Hepatocyte (in vitro differentiated cells): ENCODE measurements at regions not wholly inside any gene's neighbourhood (a gene's known extent, or its start where the extent isn't known, plus 50 kb on each side); places are given as distances from the start of the nearest gene placed in this dataset.

Source experiments
- DNase-seq: peaks from one replicate; pipeline ENCODE4 v3.0.0-alpha.2; 2016; ENCODE audit warnings: low spot score
- H2AFZ ChIP-seq: fragments of 200-600 bp; sonication (generic); 2 replicates; pipeline ENCODE4 v1.6.0; 2016; ENCODE audit warnings: antibody characterized with exemption, mild to moderate bottlenecking
- H3K27ac ChIP-seq: fragments of 200-600 bp; sonication (generic); 2 replicates; pipeline ENCODE4 v1.5.1; 2016; ENCODE audit warnings: mild to moderate bottlenecking
- H3K27me3 ChIP-seq: fragments of 200-600 bp; sonication (generic); 2 replicates; pipeline ENCODE4 v1.6.1; 2016
- H3K36me3 ChIP-seq: fragments of 200-600 bp; sonication (generic); replicated peaks from 2 replicates; pipeline ENCODE4 v1.5.1; 2016; ENCODE audit warnings: low read depth; ENCODE audit not compliant: insufficient read depth
- H3K4me1 ChIP-seq: fragments of 200-600 bp; sonication (generic); 2 replicates; pipeline ENCODE4 v1.5.1; 2016; ENCODE audit warnings: mild to moderate bottlenecking, moderate library complexity; ENCODE audit not compliant: insufficient read depth
- H3K4me2 ChIP-seq: fragments of 200-600 bp; sonication (generic); 2 replicates; pipeline ENCODE4 v1.6.0; 2016
- H3K4me3 ChIP-seq: fragments of 200-600 bp; sonication (generic); 2 replicates; pipeline ENCODE4 v1.5.1; 2016; ENCODE audit warnings: mild to moderate bottlenecking
- H3K79me2 ChIP-seq: fragments of 200-600 bp; sonication (generic); 2 replicates; pipeline ENCODE4 v1.6.0; 2017; ENCODE audit warnings: mild to moderate bottlenecking
- H3K9me2 ChIP-seq: fragments of 200-600 bp; sonication (generic); replicated peaks from 2 replicates; pipeline ENCODE4 v1.6.0; 2017; ENCODE audit warnings: mild to moderate bottlenecking; ENCODE audit not compliant: insufficient read depth
- H3K9me3 ChIP-seq: fragments of 200-600 bp; sonication (generic); 2 replicates; pipeline ENCODE4 v1.5.1; 2016; ENCODE audit warnings: low read depth, mild to moderate bottlenecking
- H4K20me1 ChIP-seq: fragments of 200-600 bp; sonication (generic); 2 replicates; pipeline ENCODE4 v1.6.0; 2016; ENCODE audit warnings: mild to moderate bottlenecking; ENCODE audit not compliant: insufficient read depth, poor library complexity, severe bottlenecking
- CTCF ChIP-seq: fragments of 200-600 bp; sonication (generic); IDR thresholded peaks from 2 replicates; pipeline ENCODE4 v1.5.1; 2016; ENCODE audit warnings: antibody characterized with exemption, mild to moderate bottlenecking; ENCODE audit not compliant: poor library complexity
- EZH2 ChIP-seq: fragments of 200-600 bp; sonication (generic); IDR thresholded peaks from 2 replicates; pipeline ENCODE4 v1.6.1; 2016; ENCODE audit warnings: antibody characterized with exemption, mild to moderate bottlenecking, borderline replicate concordance
- EZH2phosphoT487 ChIP-seq: fragments of 200-600 bp; sonication (generic); IDR thresholded peaks from one replicate; pipeline ENCODE4 v1.6.1; 2018; ENCODE audit warnings: antibody characterized with exemption, mild to moderate bottlenecking, low read depth, moderate library complexity; ENCODE audit not compliant: unreplicated experiment, severe bottlenecking
- WGBS: methylation state at CpG from one replicate; pipeline ENCODE4 v1.1.6; 2016; ENCODE audit warnings: low lambda C conversion rate; ENCODE audit errors: missing lambda C conversion rate; 5-methylcytosine and 5-hydroxymethylcytosine counted together

- Histone ChIP-seq H3K9me3 (no peaks in the 10 kb centered on the region), H3K4me2 (no peak overlapping the region), H3K36me3 (no peaks in the 10 kb centered on the region), H3K9me2 (no peaks in the 10 kb centered on the region), H2AFZ (no peak overlapping the region), H3K27me3 (no peaks in the 10 kb centered on the region), H3K27ac (no peak overlapping the region), H3K4me1 (no peaks in the 10 kb centered on the region), H3K4me3 (no peak overlapping the region), H3K79me2 (no peaks in the 10 kb centered on the region), H4K20me1 (no peaks in the 10 kb centered on the region)
- no peak for DNase-seq
- TF ChIP-seq CTCF (no peak), EZH2phosphoT487 (no peak), EZH2 (no peak)
These were observed 482.7 kb upstream of the SYT4 start for GRCh38 chr18:43760010-43760409.

DNA sequence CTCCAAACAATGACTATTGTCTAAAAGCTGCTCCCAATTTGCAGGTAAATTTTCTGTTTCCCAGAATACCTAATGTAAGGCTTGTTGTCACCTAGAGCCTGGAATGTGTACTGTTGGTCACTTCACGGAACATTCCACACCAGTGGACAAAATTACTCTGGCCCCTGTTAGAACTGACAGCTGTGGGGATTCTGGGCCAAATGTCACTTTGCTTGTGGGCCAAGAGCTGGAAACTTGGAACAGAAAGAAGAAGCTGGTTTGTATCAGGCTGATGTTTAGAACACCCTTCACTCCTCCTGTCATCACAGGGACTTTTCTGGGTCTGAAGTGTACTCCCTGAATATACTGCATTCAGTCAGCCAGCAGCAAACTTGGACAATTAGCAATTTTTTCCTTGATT lies 495.6 kb upstream of the SYT4 start:
- 85% methylated on average over 1 of the region's 1 CpG for WGBS
- no peaks in the 10 kb centered on the region for H3K36me3 ChIP-seq
- no peak overlapping the region for H2AFZ ChIP-seq
- no peaks in the 10 kb centered on the region for H3K27me3 ChIP-seq
- H3K79me2 ChIP-seq: no peaks in the 10 kb centered on the region
- peaks cover 5% of the 10 kb centered on the region for H3K4me1 ChIP-seq
- H4K20me1 ChIP-seq: no peaks in the 10 kb centered on the region
- H3K27ac ChIP-seq: no peak overlapping the region
- H3K9me2 ChIP-seq: no peaks in the 10 kb centered on the region
- TF ChIP-seq EZH2phosphoT487 (no peak), EZH2 (no peak), CTCF (no peak)
- no peak overlapping the region for H3K4me2 ChIP-seq
- H3K4me3 ChIP-seq: no peak overlapping the region
- no peaks in the 10 kb centered on the region for H3K9me3 ChIP-seq
- DNase-seq: no peak

DNA sequence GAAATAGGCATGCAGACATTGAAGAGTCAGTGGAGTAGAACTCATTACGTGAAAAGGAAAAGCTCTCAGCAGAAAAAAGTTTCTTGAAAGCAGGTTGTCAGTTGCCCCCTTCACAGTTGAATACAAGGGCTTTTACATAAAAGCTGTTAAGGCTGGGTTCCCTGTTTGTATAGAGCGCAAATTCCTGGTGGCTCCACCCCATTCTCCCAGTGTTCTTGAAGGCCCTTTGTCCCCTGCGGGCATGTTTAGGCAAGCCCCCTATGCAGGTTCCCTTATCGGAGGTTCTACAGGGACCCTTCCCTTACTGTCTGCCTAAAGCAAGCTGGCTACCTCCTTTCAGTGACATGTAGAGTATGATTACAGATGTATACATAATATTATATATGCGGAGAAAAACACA lies 497.2 kb upstream of the SYT4 start:
- no peak overlapping the region for H3K4me3 ChIP-seq
- H3K79me2 ChIP-seq: no peaks in the 10 kb centered on the region
- TF ChIP-seq EZH2phosphoT487: no peak
- no peak for TF ChIP-seq CTCF
- no peak for TF ChIP-seq EZH2
- H3K27me3 ChIP-seq: no peaks in the 10 kb centered on the region
- H3K4me1 ChIP-seq: peaks cover 11% of the 10 kb centered on the region
- H2AFZ ChIP-seq: no peak overlapping the region
- no peak overlapping the region for H3K27ac ChIP-seq
- DNase-seq: no peak
- H3K9me3 ChIP-seq: no peaks in the 10 kb centered on the region
- H3K9me2 ChIP-seq: no peaks in the 10 kb centered on the region
- 87% methylated on average over 5 of the region's 5 CpGs for WGBS
- H3K36me3 ChIP-seq: no peaks in the 10 kb centered on the region
- H4K20me1 ChIP-seq: no peaks in the 10 kb centered on the region
- no peak overlapping the region for H3K4me2 ChIP-seq

GRCh38 chr18:43775591-43775990 lies 498.3 kb upstream of the SYT4 start:
- no peak overlapping the region for H3K4me3 ChIP-seq
- no peak for TF ChIP-seq EZH2phosphoT487
- TF ChIP-seq CTCF: no peak
- no peak for TF ChIP-seq EZH2
- H4K20me1 ChIP-seq: no peaks in the 10 kb centered on the region
- H3K27me3 ChIP-seq: no peaks in the 10 kb centered on the region
- peaks cover 11% of the 10 kb centered on the region for H3K4me1 ChIP-seq
- 96% methylated on average over 2 of the region's 2 CpGs for WGBS
- H3K79me2 ChIP-seq: no peaks in the 10 kb centered on the region
- no peaks in the 10 kb centered on the region for H3K9me2 ChIP-seq
- H3K9me3 ChIP-seq: no peaks in the 10 kb centered on the region
- no peaks in the 10 kb centered on the region for H3K36me3 ChIP-seq
- no peak overlapping the region for H3K27ac ChIP-seq
- H3K4me2 ChIP-seq: no peak overlapping the region
- DNase-seq: no peak
- no peak overlapping the region for H2AFZ ChIP-seq
